Upper lobe of left lung (tissue), 4 donors: ENCODE measurements at regions not wholly inside any gene's neighbourhood (a gene's known extent, or its start where the extent isn't known, plus 50 kb on each side); places are given as distances from the start of the nearest gene placed in this dataset.

Source experiments
- EP300 ChIP-seq, 4 donors: sonication (generic); formaldehyde crosslinking; IDR thresholded peaks; one replicate each; pipeline ENCODE4 v1.5.1; 2017; ENCODE audit warnings: antibody characterized with exemption in 4 of 4, control low read depth in 2 of 4
- POLR2A ChIP-seq, 4 donors: fragments of 450-650 bp; IDR thresholded peaks; one replicate each; pipeline ENCODE4 v1.5.1; 2016 to 2017; ENCODE audit warnings: antibody characterized with exemption in 4 of 4, mild to moderate bottlenecking in 2 of 4
- TF ChIP-seq, protein P1 (sequence below), 6 experiments: fragments of 450-650 bp in 4 of 6; fragments of 200-600 bp in 2 of 6; sonication (generic) in 2 of 6; IDR thresholded peaks; one replicate each; pipeline ENCODE4 v1.5.1; 2016 to 2019; ENCODE audit warnings: antibody characterized with exemption in 6 of 6

DNA sequence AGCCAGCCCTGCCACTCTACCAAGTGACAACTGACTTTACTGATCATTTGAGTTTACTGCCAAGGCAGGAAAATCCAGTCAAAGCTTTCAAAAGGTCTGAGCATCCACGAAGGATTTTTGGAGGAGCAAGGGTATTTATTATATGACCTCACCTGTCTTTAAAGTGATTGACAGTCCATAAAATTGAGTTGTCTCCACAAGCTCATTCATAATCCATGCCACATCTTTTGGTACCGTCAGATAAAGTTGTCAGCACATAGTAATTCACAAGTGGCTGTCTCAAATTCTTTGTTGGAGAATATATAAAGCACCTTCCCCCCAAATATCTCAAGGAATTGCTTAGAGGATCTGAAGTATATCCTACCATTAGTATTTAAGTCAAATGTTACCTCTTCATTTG is 240.5 kb downstream of the METTL4 start:
- TF ChIP-seq, protein P1, sequence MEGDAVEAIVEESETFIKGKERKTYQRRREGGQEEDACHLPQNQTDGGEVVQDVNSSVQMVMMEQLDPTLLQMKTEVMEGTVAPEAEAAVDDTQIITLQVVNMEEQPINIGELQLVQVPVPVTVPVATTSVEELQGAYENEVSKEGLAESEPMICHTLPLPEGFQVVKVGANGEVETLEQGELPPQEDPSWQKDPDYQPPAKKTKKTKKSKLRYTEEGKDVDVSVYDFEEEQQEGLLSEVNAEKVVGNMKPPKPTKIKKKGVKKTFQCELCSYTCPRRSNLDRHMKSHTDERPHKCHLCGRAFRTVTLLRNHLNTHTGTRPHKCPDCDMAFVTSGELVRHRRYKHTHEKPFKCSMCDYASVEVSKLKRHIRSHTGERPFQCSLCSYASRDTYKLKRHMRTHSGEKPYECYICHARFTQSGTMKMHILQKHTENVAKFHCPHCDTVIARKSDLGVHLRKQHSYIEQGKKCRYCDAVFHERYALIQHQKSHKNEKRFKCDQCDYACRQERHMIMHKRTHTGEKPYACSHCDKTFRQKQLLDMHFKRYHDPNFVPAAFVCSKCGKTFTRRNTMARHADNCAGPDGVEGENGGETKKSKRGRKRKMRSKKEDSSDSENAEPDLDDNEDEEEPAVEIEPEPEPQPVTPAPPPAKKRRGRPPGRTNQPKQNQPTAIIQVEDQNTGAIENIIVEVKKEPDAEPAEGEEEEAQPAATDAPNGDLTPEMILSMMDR (IDR thresholded peaks at IDR 0.05), result no peak
- TF ChIP-seq EP300 (IDR thresholded peaks at IDR 0.05), result no peak
- no peak for TF ChIP-seq POLR2A (IDR thresholded peaks at IDR 0.05)
